ENCODE measurements at regions not wholly inside any gene's neighbourhood (a gene's known extent, or its start where the extent isn't known, plus 50 kb on each side); places are given as distances from the start of the nearest gene placed in this dataset.

DNA sequence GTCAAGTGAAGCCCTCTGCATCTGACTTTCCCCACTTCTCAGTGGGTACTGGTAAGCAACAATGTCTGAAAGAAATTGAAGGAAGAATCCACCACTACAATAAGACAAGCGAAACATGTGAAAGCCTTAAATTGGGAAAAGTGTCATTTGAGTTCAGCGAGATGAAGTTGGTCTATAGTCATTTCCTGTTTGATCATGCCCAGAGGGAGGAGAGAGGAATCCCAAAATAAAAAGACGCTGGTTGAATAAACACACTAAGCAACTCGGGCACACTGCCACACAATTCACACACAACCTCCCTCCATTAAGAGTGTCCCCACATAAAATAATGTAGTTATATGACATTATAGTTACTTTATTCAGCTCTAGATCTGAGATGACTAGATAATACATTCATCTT is 166.1 kb downstream of the CBLN2 start (continued):
- TF ChIP-seq, protein P1, sequence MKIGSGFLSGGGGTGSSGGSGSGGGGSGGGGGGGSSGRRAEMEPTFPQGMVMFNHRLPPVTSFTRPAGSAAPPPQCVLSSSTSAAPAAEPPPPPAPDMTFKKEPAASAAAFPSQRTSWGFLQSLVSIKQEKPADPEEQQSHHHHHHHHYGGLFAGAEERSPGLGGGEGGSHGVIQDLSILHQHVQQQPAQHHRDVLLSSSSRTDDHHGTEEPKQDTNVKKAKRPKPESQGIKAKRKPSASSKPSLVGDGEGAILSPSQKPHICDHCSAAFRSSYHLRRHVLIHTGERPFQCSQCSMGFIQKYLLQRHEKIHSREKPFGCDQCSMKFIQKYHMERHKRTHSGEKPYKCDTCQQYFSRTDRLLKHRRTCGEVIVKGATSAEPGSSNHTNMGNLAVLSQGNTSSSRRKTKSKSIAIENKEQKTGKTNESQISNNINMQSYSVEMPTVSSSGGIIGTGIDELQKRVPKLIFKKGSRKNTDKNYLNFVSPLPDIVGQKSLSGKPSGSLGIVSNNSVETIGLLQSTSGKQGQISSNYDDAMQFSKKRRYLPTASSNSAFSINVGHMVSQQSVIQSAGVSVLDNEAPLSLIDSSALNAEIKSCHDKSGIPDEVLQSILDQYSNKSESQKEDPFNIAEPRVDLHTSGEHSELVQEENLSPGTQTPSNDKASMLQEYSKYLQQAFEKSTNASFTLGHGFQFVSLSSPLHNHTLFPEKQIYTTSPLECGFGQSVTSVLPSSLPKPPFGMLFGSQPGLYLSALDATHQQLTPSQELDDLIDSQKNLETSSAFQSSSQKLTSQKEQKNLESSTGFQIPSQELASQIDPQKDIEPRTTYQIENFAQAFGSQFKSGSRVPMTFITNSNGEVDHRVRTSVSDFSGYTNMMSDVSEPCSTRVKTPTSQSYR (CRISPR knock-in tag; IDR thresholded peaks at IDR 0.05), result no peak

DNA sequence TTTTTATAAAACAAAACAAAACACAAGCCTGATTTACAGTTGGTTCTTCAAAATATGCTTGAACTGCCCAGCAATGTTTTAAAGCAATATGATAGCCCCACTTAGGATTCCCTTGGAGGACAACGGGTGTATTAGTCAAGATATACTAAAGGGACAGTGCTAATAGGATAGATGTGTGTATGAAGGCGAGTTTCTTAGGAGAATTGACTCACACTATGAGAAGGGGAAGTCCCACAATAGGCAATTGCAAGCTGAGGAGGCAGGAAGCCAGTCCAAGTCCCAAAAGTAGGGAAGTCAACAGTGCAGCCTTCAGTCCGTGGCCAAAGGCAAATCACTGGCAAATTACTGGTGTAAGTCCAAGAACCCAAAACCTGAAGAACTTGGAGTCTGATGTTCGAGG is 167.9 kb downstream of the CBLN2 start:
- CTCF ChIA-PET, result no interaction called here
- no peak for ATAC-seq
- TF ChIP-seq NFYB (CRISPR knock-in tag; conservative IDR thresholded peaks at IDR 0.05; ENCODE audit: low read depth) (no peak), GRHL2 (CRISPR knock-in tag; IDR thresholded peaks at IDR 0.05; ENCODE audit: insufficient replicate concordance, severe bottlenecking) (no peak), SMAD4 (CRISPR knock-in tag; IDR thresholded peaks at IDR 0.05) (no peak), SP1 (CRISPR knock-in tag; conservative IDR thresholded peaks at IDR 0.05) (no peak), ZNF317 (CRISPR knock-in tag; IDR thresholded peaks at IDR 0.05; ENCODE audit: borderline replicate concordance, low read depth) (no peak), HMGA2 (CRISPR knock-in tag; IDR thresholded peaks at IDR 0.05) (no peak)
- TF ChIP-seq, protein P2, sequence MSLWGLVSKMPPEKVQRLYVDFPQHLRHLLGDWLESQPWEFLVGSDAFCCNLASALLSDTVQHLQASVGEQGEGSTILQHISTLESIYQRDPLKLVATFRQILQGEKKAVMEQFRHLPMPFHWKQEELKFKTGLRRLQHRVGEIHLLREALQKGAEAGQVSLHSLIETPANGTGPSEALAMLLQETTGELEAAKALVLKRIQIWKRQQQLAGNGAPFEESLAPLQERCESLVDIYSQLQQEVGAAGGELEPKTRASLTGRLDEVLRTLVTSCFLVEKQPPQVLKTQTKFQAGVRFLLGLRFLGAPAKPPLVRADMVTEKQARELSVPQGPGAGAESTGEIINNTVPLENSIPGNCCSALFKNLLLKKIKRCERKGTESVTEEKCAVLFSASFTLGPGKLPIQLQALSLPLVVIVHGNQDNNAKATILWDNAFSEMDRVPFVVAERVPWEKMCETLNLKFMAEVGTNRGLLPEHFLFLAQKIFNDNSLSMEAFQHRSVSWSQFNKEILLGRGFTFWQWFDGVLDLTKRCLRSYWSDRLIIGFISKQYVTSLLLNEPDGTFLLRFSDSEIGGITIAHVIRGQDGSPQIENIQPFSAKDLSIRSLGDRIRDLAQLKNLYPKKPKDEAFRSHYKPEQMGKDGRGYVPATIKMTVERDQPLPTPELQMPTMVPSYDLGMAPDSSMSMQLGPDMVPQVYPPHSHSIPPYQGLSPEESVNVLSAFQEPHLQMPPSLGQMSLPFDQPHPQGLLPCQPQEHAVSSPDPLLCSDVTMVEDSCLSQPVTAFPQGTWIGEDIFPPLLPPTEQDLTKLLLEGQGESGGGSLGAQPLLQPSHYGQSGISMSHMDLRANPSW (CRISPR knock-in tag; conservative IDR thresholded peaks at IDR 0.05; ENCODE audit: low read depth), result no peak
- TF ChIP-seq, protein P3, sequence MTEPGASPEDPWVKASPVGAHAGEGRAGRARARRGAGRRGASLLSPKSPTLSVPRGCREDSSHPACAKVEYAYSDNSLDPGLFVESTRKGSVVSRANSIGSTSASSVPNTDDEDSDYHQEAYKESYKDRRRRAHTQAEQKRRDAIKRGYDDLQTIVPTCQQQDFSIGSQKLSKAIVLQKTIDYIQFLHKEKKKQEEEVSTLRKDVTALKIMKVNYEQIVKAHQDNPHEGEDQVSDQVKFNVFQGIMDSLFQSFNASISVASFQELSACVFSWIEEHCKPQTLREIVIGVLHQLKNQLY (CRISPR knock-in tag; IDR thresholded peaks at IDR 0.05), result no peak
- TF ChIP-seq, protein P4, sequence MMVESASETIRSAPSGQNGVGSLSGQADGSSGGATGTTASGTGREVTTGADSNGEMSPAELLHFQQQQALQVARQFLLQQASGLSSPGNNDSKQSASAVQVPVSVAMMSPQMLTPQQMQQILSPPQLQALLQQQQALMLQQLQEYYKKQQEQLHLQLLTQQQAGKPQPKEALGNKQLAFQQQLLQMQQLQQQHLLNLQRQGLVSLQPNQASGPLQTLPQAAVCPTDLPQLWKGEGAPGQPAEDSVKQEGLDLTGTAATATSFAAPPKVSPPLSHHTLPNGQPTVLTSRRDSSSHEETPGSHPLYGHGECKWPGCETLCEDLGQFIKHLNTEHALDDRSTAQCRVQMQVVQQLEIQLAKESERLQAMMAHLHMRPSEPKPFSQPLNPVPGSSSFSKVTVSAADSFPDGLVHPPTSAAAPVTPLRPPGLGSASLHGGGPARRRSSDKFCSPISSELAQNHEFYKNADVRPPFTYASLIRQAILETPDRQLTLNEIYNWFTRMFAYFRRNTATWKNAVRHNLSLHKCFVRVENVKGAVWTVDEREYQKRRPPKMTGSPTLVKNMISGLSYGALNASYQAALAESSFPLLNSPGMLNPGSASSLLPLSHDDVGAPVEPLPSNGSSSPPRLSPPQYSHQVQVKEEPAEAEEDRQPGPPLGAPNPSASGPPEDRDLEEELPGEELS (CRISPR knock-in tag; IDR thresholded peaks at IDR 0.05), result no peak
- H3K27ac Mint-ChIP-seq, result no peak overlapping the region
- peaks cover 50% of the 10 kb centered on the region for H3K36me3 Mint-ChIP-seq
- H3K9me3 Mint-ChIP-seq, result peaks cover 71% of the 10 kb centered on the region
- POLR2A ChIA-PET, result no interaction called here
- no peak for DNase-seq (ENCODE audit: low spot score)
- H3K27me3 Mint-ChIP-seq (ENCODE audit: low read depth), result no peaks in the 10 kb centered on the region
- H3K4me3 Mint-ChIP-seq, result no peak overlapping the region
- no peaks in the 10 kb centered on the region for H3K4me1 Mint-ChIP-seq

DNA sequence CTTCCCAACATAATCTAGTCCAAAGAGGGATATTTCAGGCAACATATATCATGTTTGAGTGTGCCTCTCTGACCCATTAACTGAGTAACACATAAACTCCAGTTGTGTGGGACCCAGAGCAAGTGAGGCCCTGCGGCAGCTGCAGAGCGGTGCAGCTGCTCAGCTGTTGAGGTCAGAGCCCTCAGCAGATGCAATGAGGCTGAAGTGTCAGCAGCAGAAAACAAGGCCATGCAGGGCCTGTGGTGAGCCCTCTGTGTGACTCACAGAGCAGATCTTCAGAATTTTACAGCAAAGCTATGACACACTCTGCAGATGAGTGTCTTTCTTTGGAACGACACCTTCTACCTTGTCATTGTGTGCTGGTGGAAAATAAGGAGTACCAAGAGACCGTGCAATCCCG is 168.5 kb downstream of the CBLN2 start:
- ChIA-PET POLR2A (no interaction called here), CTCF (no interaction called here)
- Mint-ChIP-seq H3K36me3 (peaks cover 56% of the 10 kb centered on the region), H3K27me3 (ENCODE audit: low read depth) (no peaks in the 10 kb centered on the region), H3K4me1 (no peaks in the 10 kb centered on the region), H3K9me3 (peaks cover 77% of the 10 kb centered on the region), H3K4me3 (no peak overlapping the region), H3K27ac (no peak overlapping the region)
- DNase-seq (ENCODE audit: low spot score) (no peak), ATAC-seq (no peak)
- TF ChIP-seq ESRRA (CRISPR knock-in tag; IDR thresholded peaks at IDR 0.05; ENCODE audit: borderline replicate concordance) (no peak), FOXJ3 (CRISPR knock-in tag; IDR thresholded peaks at IDR 0.05; ENCODE audit: borderline replicate concordance) (no peak)
- TF ChIP-seq, protein P4 (CRISPR knock-in tag; IDR thresholded peaks at IDR 0.05), result no peak
- TF ChIP-seq, protein P5, sequence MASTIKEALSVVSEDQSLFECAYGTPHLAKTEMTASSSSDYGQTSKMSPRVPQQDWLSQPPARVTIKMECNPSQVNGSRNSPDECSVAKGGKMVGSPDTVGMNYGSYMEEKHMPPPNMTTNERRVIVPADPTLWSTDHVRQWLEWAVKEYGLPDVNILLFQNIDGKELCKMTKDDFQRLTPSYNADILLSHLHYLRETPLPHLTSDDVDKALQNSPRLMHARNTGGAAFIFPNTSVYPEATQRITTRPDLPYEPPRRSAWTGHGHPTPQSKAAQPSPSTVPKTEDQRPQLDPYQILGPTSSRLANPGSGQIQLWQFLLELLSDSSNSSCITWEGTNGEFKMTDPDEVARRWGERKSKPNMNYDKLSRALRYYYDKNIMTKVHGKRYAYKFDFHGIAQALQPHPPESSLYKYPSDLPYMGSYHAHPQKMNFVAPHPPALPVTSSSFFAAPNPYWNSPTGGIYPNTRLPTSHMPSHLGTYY (CRISPR knock-in tag; IDR thresholded peaks at IDR 0.05), result no peak
- TF ChIP-seq, protein P6, sequence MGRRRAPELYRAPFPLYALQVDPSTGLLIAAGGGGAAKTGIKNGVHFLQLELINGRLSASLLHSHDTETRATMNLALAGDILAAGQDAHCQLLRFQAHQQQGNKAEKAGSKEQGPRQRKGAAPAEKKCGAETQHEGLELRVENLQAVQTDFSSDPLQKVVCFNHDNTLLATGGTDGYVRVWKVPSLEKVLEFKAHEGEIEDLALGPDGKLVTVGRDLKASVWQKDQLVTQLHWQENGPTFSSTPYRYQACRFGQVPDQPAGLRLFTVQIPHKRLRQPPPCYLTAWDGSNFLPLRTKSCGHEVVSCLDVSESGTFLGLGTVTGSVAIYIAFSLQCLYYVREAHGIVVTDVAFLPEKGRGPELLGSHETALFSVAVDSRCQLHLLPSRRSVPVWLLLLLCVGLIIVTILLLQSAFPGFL (CRISPR knock-in tag; IDR thresholded peaks at IDR 0.05; ENCODE audit: borderline replicate concordance), result no peak
